ENCODE measurements at regions not wholly inside any gene's neighbourhood (a gene's known extent, or its start where the extent isn't known, plus 50 kb on each side); places are given as distances from the start of the nearest gene placed in this dataset.

DNA sequence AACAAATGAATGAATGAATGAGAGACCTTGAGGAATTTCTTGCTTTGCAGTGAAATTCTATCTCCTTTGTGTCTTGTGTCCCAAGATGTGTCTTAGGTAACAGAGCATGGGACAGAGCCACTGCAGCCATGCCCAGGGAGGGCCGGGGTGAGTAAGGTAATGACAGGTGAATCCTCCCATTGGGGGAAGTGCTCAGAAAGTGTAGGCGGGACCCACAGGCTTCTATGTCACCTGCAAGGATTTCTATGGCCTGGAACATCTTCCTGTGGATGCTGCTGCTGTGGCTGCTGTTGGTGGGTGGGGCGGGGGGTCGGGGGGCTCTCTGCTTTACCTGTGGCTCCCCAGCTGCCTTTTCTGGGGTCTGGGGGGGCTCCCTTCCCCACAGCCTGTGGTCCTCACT is 133.6 kb upstream of the IER5L start:
- no peak overlapping the region for H3K27ac ChIP-seq (ENCODE audit: low read depth, low read length)
- no peak overlapping the region for H4K5ac ChIP-seq (ENCODE audit: insufficient read length, low read depth, low read length)
- peaks cover 0 to 3% (median 0%) of the 10 kb centered on the region in 4 experiments; a peak in 2 of 7 replicates for H3K4me1 ChIP-seq (replicated peaks in 1 of 4; ENCODE audit: control insufficient read depth in 3 of 4, insufficient read depth in 4 of 4, low read length in 3 of 4)
- H4K8ac ChIP-seq (ENCODE audit: extremely low read depth, insufficient read depth, low read length) = no peak overlapping the region
- no peak overlapping the region for H3K14ac ChIP-seq (ENCODE audit: insufficient read length)
- H3K9me3 ChIP-seq (ENCODE audit: insufficient read depth in 2 of 2, low read depth in 1 of 2, low read length in 1 of 2) = no peaks in the 10 kb centered on the region
- H2BK5ac ChIP-seq (ENCODE audit: low read depth, low read length) = no peak overlapping the region
- H3K9ac ChIP-seq (replicated peaks in 1 of 4; ENCODE audit: extremely low read depth in 1 of 4, low read depth in 3 of 4, low read length in 3 of 4) = no peak overlapping the region
- H3K79me2 ChIP-seq (ENCODE audit: control insufficient read depth in 1 of 2, insufficient read depth in 2 of 2, low read length in 2 of 2) = no peaks in the 10 kb centered on the region
- no peaks in the 10 kb centered on the region for H3K36me3 ChIP-seq (ENCODE audit: control insufficient read depth in 2 of 4, insufficient read depth in 4 of 4, low read length in 3 of 4)
- no peak overlapping the region for H2AK5ac ChIP-seq (ENCODE audit: low read depth, low read length)
- H2AFZ ChIP-seq (ENCODE audit: low read length) = no peak overlapping the region
- H4K20me1 ChIP-seq (replicated peaks in 1 of 2; ENCODE audit: control insufficient read depth in 1 of 2, insufficient read depth in 2 of 2, low read length in 2 of 2) = no peaks in the 10 kb centered on the region
- H3K4ac ChIP-seq (replicated peaks; ENCODE audit: insufficient read length, low read depth, low read length) = no peak overlapping the region
- WGBS, 2 experiments (ENCODE audit: extremely low coverage in 1 of 2, insufficient coverage in 1 of 2, insufficient read length in 1 of 2, insufficient replicate concordance in 2 of 2, low coverage in 1 of 2, low lambda C conversion rate in 2 of 2, missing lambda C conversion rate in 1 of 2) = 76% methylated on average over 4 of the region's 4 CpGs; no CpG with 5 or more reads in 1 of the 2 experiments
- H3K4me2 ChIP-seq (ENCODE audit: insufficient read depth in 1 of 2, low read depth in 2 of 2, low read length in 2 of 2) = no peak overlapping the region
- H2BK20ac ChIP-seq (ENCODE audit: low read length) = no peak overlapping the region
- DNase-seq (ENCODE audit: low read depth in 1 of 2, low spot score in 2 of 2) = no peak
- FAIRE-seq = no peak
- ChIA-PET POLR2A (ENCODE audit: partially characterized antibody) (no interaction called here), CTCF (ENCODE audit: partially characterized antibody) (interaction anchor here (1.4 to 1.6 kb wide), 2 partner anchors 12 to 30 kb away, joined by 4 to 5 read pairs; no protein-coding TSS in a partner anchor)
- H3K56ac ChIP-seq (replicated peaks; ENCODE audit: insufficient read length, low read depth, low read length) = no peak overlapping the region
- H2BK120ac ChIP-seq (replicated peaks; ENCODE audit: low read depth, low read length) = no peak overlapping the region
- H2BK15ac ChIP-seq (ENCODE audit: low read length) = no peak overlapping the region
- no peaks in the 10 kb centered on the region for H3K79me1 ChIP-seq (ENCODE audit: low read depth, low read length)
- no peak overlapping the region for H3K18ac ChIP-seq (ENCODE audit: extremely low read depth, low read length)
- H3K23ac ChIP-seq (ENCODE audit: insufficient read length) = no peak overlapping the region
- no peaks in the 10 kb centered on the region for H3K23me2 ChIP-seq (ENCODE audit: low read depth, low read length)
- no peak overlapping the region for H3K4me3 ChIP-seq (ENCODE audit: extremely low read depth in 1 of 4, insufficient read depth in 2 of 4, low read depth in 3 of 4, low read length in 4 of 4)
- no peak overlapping the region for H4K91ac ChIP-seq (replicated peaks; ENCODE audit: insufficient read length, low read length)
- no peak for TF ChIP-seq SIX5 (IDR thresholded peaks at IDR 0.05; ENCODE audit: low read depth, low read length)
- TF ChIP-seq CEBPB (IDR thresholded peaks at IDR 0.05; ENCODE audit: low read depth, low read length) = no peak
- TF ChIP-seq, protein P1, sequence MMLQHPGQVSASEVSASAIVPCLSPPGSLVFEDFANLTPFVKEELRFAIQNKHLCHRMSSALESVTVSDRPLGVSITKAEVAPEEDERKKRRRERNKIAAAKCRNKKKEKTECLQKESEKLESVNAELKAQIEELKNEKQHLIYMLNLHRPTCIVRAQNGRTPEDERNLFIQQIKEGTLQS (IDR thresholded peaks at IDR 0.05; ENCODE audit: insufficient read depth, low read depth, low read length) = no peak
- no peak for TF ChIP-seq HDAC2 (IDR thresholded peaks at IDR 0.05; ENCODE audit: borderline replicate concordance in 1 of 2, low read depth in 2 of 2, low read length in 2 of 2)
- no peak for TF ChIP-seq BCL11A (IDR thresholded peaks at IDR 0.05; ENCODE audit: low read depth in 2 of 2, low read length in 2 of 2)
- TF ChIP-seq CREB1 (IDR thresholded peaks at IDR 0.05) = no peak
- TF ChIP-seq POU5F1 (IDR thresholded peaks at IDR 0.05; ENCODE audit: low read depth, low read length) = no peak
- no peak for TF ChIP-seq SRF (IDR thresholded peaks at IDR 0.05; ENCODE audit: low read depth, low read length)
- no peak for TF ChIP-seq RXRA (IDR thresholded peaks at IDR 0.05; ENCODE audit: insufficient read depth, low read depth, low read length)
- no peak overlapping the region for H2BK12ac ChIP-seq (ENCODE audit: low read depth, low read length)
- no peaks in the 10 kb centered on the region; a peak in 1 of 7 replicates for H3K27me3 ChIP-seq (replicated peaks in 1 of 4; ENCODE audit: control insufficient read depth in 3 of 4, extremely low read depth in 1 of 4, insufficient read depth in 3 of 4, low read length in 3 of 4)
